Epithelial cell of proximal tubule (primary cell): ENCODE measurements at regions not wholly inside any gene's neighbourhood (a gene's known extent, or its start where the extent isn't known, plus 50 kb on each side); places are given as distances from the start of the nearest gene placed in this dataset.
A peak's percentile ranks its signal among the peaks of the same experiment; 100 is the strongest.
"Not testable (repeated sequence)": the region's sequence is repeated elsewhere in the genome, so short reads cannot be mapped to it uniquely, and the experiment has no call there.

Experiments
- DNase-seq: peaks from one replicate; pipeline ENCODE4 v3.0.0-alpha.2; 2011; ENCODE audit warnings: low read depth
- H3K4me3 ChIP-seq: 2 replicates; pipeline ENCODE4 v1.5.1; 2011; ENCODE audit warnings: low read depth, mild to moderate bottlenecking, low read length
- CTCF ChIP-seq: conservative IDR thresholded peaks from 2 replicates; pipeline ENCODE4 v1.5.1; 2012; ENCODE audit warnings: low read depth, mild to moderate bottlenecking, low read length

DNA sequence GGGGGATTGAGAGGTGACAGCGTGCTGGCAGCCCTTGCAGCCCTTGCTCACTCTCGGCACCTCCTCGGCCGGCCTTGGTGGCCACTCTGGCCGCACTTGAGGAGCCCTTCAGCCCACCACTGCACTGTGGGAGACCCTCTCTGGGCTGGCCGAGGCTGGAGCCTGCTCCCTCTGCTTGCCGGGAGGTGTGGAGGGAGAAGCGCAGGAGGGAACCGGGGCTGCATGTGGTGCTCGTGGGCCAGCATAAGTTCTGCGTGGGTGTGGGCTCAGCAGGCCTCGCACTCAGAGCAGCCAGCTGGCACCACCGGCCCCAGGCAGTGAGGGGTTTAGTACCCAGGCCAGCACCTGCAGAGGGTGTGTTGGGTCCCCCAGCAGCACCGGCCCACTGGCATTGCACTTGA lies 912.2 kb upstream of the ADGRB3 start:
- no peak overlapping the region for H3K4me3 ChIP-seq
- no peak for DNase-seq
- no peak for TF ChIP-seq CTCF

DNA sequence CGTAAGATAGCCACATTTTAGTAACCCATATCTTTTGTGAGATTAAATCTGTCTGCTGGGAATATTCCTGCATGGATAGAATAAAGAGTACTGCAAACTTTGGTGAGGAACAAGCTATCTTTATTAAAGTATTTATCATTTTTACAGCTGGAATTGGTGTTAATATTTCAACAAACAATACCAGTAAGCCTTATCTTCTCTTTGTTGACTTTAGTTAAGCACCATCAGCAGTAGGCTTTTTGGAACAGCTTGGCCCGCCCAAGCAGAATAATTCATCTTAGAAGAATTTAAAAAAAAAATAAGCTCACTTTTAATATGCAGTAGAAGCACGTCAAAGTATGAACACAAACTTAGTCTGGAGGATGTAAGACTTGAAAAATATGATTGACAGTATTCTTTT lies 917.8 kb upstream of the ADGRB3 start:
- TF ChIP-seq CTCF = no peak
- DNase-seq = no peak
- H3K4me3 ChIP-seq = no peak overlapping the region

DNA sequence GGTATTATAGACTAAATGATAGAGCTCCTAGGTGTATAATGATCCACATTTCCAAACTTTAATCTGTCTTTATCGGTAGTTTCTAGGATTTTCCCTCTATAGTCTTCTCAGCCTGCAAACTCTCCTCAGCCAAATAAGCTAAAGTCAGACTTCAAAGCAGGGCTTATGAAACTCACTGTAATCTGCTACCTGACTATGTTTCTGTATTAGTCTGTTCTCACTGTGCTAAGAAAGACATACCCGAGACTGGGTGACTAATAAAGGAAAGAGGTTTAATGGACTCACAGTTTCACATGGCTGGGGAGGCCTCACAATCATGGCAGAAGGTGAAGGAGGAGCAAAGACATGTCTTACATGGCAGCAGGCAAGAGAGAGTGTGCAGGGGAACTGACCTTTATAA lies 928.7 kb upstream of the ADGRB3 start:
- H3K4me3 ChIP-seq = no peak overlapping the region
- no peak for TF ChIP-seq CTCF
- no peak for DNase-seq

DNA sequence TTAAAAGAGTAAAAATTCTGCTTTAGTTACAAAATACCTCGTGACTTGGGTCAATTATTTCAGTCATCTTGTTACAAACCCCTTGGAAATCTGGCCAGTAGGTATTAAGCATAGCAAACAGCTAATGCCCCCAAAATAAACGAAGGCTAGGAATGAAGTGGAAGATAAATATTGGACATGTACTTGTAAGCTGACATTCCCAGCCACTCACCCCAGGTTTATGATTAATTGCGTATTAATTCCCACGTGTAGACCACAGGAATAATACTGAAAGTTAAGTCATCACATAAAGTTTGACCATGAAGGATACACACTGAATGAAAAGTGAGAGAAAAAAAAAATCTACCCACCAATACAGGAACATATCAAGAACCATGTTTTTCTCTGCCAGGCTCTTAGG lies 936.5 kb upstream of the ADGRB3 start:
- H3K4me3 ChIP-seq = no peak overlapping the region
- no peak for DNase-seq
- TF ChIP-seq CTCF = no peak

DNA sequence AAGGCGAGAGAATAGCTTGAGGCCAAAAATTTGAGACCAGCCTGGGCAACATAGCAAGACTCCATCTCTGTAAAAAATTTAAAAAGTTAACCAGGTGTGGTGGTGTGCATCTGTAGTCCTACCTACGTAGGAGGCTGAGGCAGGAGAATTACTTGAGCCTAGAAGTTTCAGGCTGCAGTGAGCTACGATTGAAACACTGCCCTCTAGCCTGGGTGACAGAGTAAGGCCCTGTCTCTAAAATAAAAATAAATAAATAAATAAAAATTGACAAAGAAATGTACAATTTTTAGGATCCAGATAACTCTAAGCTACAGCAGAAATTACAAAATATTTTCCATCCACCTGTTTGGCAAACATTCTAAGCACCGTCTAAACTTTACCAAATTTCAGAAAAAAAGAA lies 941.0 kb upstream of the ADGRB3 start:
- no peak overlapping the region for H3K4me3 ChIP-seq
- TF ChIP-seq CTCF = peak; percentile 50
- DNase-seq = no peak

DNA sequence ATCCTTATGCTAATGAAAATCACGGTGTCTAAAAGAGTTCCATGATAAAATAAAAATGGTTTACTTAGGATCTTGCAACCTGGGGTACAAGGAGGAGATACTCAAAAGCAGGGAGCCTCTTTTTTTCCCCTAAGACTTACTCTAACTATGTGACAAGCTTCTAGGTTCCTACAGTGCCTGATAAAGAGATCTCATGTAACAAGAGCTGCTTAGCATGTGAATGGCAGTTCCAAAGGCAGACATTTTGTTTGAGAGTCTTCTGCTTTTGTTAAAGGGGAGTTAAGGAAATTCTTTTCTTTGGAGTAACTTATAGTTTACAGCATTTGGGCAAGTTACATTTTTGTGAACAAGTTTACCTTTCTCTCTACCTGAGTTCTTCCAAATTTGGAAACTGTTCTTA lies 945.8 kb upstream of the ADGRB3 start:
- TF ChIP-seq CTCF = no peak
- no peak for DNase-seq
- no peak overlapping the region for H3K4me3 ChIP-seq

DNA sequence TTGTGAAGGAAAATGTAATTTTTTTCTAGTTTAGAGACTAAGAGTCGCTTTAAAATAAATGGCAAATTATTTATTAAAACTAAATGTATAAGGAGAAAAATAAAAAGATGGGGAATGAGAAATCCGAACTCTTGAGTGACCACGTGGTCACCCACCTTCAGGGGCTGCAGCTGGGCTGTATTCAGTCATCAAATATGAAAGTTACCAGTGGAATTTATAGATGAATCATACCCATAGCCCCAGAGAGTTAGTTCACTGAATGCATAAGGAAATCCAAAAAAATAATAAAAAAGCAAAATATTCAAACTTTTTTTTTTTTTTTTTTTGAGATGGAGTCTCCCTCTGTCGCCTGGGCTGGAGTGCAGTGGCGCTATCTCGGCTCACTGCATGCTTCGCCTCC lies 947.7 kb upstream of the ADGRB3 start:
- no peak overlapping the region for H3K4me3 ChIP-seq
- no peak for DNase-seq
- no peak for TF ChIP-seq CTCF

- not testable (repeated sequence) for DNase-seq, H3K4me3 ChIP-seq
Measured at GRCh38 chr6:67686225-67686624, 948.9 kb upstream of the ADGRB3 start.
